Left colon (tissue), 2 donors: ENCODE measurements at regions not wholly inside any gene's neighbourhood (a gene's known extent, or its start where the extent isn't known, plus 50 kb on each side); places are given as distances from the start of the nearest gene placed in this dataset.
"Not testable (repeated sequence)": the region's sequence is repeated elsewhere in the genome, so short reads cannot be mapped to it uniquely, and the experiment has no call there.

Experiments
- ATAC-seq: fragments of 200-7000 bp; cut with Tn5 transposase; one replicate; pipeline ENCODE4 v1.9.1; 2020; ENCODE audit warnings: mild to moderate bottlenecking, moderate library complexity
- DNase-seq, 2 donors: peaks; one replicate each; pipeline ENCODE4 v3.0.0-alpha.2; 2020
- intact Hi-C, 2 donors: fragments of 100-400 bp; cut with DNase I in 1 of 2; cut with micrococcal nuclease in 1 of 2; formaldehyde crosslinking; loops; one replicate each; pipeline versions ENCODE4 v1.11.2 to v1.14.0; 2022; cut with DNase I, micrococcal nuclease
- donor health status: DM: no; HTN: no; CAD: no.
- donor health status: DM: yes; HTN: yes; CAD: no.

- DNase-seq, result no peak
- intact Hi-C loops, result no loop called here
- peak; percentile 90 for ATAC-seq
Measured at GRCh38 chr6:62889240-62889639, 322.0 kb upstream of the FKBP1C start.

- no peak for DNase-seq
- no peak for ATAC-seq
- intact Hi-C loops, result no loop called here
Measured at GRCh38 chr6:62891065-62891647, 320.1 kb upstream of the FKBP1C start.

- intact Hi-C loops, result no loop called here
- DNase-seq (no peak), ATAC-seq (no peak)
Measured at GRCh38 chr6:62894114-62894513, 317.2 kb upstream of the FKBP1C start.

DNA sequence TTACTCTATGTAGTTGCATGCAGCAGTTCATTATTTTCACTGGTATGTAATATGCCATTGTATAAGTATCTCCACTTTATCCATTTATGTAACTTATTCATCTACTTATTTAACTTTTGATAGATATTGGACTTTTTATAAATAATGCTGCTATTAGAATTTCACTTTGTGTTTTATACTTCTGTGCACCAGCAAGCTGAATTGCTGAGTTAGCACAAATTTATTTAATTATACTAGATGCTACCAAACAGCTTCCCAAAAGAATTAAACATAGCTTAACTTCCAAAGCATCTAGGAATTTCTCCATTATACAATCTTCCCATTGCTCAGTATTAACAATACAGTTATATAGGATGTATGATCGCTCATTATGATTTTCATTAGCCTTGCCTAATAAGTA is 308.0 kb upstream of the FKBP1C start:
- ATAC-seq, result no peak
- DNase-seq, result no peak
- intact Hi-C loops, result no loop called here

DNA sequence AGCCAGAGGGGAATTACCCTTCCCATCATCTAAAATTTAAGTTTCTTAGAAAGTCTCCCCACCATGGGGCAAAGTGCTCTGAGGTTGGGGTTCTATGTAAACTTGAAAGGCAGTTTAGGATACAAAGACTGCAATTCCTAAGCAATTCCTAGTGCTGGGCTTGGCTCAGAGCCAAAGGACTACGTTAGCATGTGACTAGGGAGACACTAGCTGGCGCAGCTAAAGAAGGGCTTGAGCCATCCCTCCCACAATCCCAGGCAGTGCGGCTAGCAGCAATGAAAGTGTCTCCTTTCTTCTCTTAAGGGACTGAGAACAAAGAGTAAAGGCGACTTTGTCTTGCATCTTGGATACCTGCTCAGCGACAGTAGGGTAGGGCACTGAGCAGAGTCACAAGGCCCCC is 306.6 kb upstream of the FKBP1C start:
- ATAC-seq (no peak), DNase-seq (no peak)
- intact Hi-C loops, result no loop called here

DNA sequence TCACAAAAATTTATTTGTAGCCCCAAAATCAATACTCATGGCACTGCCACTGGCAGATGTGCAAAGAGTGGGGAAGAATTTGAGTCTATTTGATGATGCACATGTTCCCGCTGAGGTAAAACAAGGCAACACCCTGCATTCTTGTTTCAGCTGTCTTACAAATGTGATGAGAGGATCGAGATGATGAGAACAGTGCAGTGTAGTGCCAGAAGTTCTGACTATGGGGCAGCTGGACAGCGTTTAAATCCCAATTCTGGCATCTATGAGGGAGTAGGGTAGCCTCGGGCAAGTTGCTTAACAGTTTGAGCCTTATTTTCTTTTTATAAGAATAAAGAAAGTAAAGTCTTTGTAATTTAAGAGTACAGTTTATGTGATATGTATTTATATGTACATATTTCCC is 296.7 kb upstream of the FKBP1C start:
- ATAC-seq (no peak), DNase-seq (no peak)
- intact Hi-C loops, result no loop called here

DNA sequence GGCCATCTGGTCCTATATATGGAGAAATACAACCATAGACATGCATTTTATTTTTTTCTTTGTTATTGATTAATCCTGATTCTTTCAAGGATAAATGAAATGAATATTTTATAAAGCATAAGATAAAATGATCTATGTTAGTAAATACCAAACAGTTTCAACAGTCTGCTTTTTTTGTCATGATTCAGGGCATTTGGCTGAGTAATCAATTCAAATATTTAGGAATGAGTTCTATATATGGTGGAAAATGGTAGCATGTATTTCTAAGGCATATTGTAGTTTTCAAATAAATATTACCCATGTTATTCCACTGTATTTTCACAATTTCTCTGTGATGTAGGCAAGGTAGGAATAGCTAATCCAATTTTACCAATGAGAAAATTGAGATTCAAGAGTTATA is 287.5 kb upstream of the FKBP1C start:
- ATAC-seq (no peak), DNase-seq (no peak)
- intact Hi-C loops, result no loop called here

- DNase-seq (no peak), ATAC-seq (no peak)
- intact Hi-C loops, result no loop called here
Measured at GRCh38 chr6:62940848-62941247, 270.4 kb upstream of the FKBP1C start.

DNA sequence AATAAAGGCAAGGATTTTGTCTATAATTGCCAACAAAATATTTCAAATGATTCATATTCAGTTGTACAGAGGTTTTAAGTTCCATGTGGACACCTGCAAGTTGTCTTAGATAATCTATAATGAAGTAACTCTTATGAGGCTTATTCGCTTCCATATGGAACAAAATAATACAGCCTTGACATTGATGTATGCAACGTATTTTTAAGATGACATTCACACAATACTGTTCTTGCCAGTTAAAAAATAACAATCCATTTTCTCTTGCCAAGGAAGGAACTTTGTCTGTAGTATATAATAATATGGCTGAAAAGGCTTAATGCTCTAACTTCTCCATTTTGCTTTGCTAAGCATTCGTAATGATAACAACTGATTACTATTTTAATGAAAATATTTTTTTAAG is 269.3 kb upstream of the FKBP1C start:
- DNase-seq (no peak), ATAC-seq (no peak)
- intact Hi-C loops, result no loop called here

DNA sequence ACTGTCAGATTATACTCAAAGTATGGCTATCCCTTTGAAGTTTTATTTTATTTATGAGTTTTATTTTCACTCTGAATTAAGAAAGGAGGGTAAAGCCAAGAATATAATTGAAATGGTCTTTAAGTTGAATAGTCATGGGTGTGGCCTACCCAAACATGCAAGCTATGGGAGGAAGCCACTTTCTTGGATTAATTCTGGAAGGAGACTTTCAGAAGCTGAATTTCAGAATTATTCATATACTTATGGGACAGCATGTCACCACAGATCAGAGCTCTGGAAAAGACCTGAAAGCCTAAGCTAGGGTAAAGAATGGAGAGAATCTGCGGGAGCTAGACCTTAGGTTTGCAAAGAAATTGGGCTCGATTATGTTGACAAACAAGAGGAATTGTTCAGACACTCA is 242.4 kb upstream of the FKBP1C start:
- intact Hi-C loops, result no loop called here
- DNase-seq (no peak), ATAC-seq (no peak)

DNA sequence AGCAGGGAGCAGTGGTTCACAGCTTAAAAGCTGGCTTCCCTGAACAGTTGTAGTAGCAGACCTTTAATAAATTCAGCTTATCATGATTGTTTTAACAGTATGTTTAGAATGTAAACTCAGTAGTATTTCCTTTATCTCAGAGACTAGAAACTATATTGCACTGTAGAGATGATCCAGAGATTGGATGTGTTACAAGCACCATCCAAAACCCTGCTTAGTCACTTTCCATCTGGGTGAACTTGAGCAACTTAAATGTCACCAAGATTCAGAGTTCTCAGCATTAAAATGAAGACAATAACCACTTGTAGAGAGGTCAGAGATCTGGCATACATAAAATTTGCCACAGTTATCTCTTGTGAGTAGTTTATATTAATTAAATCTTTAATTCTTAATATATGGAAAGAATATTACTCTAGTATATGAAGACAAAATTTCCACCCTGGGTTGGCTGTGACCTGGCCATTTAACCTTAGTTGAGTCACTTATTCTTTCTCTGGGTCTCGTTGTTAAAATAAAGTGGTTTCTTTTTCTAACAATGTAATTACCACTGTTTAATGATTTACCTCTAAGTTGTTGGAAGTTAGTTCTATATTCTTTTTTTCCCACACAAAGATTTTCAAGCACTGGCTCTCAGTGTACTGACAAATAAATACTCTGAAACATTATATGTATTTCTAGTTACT is 239.2 kb upstream of the FKBP1C start:
- ATAC-seq, result no peak

GRCh38 chr6:62974452-62974851 is 236.8 kb upstream of the FKBP1C start:
- DNase-seq, result no peak
- ATAC-seq, result no peak
- intact Hi-C loops, result no loop called here

More for the DNA sequence above, 239.2 kb upstream of the FKBP1C start:
- intact Hi-C loops, result no loop called here
- DNase-seq, result no peak

DNA sequence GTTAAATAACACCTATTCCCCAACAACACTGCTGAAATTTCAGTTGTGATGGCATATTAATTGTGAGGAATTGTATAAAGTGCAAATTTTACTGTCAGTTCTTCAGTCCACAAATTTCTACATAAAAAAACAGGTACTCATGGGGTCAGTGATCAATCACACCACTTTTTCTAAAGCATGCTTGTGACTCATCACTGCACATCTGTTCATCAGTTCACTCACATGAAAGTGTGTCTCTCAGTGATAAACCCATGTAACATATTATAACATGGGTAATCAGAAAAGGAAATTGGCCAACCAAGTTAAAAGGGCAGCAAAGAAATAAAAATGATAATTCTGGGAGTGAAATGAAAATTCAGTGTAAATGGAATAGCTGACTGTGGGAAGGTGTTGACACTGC is 234.7 kb upstream of the FKBP1C start:
- intact Hi-C loops, result no loop called here
- DNase-seq (no peak), ATAC-seq (no peak)

DNA sequence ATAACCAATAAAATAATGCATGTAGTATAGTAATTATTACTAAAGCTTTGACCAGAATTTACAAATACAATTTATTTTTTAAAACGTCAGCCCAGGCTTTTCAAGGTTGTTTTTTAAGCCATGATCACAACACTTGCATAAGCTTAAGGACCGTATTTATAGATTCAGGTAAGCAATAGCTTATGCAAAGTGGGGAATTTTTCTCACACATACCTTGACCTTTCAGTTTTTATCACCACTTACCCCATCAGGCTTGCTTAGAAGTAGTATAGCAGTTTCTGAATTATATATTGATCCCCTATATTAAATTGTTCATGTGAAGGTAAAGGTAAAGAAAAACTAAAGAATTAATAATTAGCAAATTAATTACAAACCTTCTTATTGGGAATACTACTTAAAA is 232.3 kb upstream of the FKBP1C start:
- intact Hi-C loops, result no loop called here
- no peak for DNase-seq
- ATAC-seq, result no peak

DNA sequence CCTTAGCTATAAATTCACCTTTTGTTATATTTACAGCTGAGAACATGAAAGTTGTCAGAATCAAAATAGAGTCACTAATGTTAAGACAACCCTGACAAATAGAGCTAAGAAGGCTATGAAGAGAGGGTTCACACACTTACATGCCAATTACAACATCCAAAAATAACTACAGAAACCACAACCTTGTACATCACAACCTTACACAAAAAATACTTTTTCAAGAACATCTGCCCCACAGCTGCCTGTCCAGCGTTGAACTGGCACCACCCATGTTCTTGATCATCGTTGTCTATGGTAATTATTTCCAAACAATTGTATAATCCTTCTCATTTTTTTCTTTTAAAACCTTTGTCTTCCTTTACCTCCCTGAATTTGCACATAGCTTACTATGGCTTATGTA is 231.2 kb upstream of the FKBP1C start:
- ATAC-seq, result no peak

DNA sequence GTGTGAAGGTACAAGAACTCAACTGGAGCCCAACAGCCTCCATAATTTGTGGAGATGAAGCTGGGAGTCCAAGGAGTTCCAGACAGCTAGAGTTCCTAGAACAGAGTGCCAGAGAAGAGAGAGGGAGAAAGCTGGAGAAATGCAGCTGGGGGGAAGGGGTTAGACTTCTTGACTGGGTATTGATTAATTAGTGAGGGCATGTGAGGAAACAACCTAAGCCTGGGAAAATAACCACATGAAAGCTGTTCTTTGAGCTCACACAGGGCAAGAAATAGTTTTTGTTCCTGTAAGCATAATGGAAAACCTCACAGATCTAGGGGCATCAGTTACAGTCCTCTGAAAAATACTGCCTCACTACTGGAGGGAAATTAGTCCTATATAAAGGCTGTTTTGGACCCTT is 230.5 kb upstream of the FKBP1C start:
- DNase-seq, result no peak
- no peak for ATAC-seq

More for the DNA sequence above, 231.2 kb upstream of the FKBP1C start:
- no peak for DNase-seq
- intact Hi-C loops, result no loop called here

DNA sequence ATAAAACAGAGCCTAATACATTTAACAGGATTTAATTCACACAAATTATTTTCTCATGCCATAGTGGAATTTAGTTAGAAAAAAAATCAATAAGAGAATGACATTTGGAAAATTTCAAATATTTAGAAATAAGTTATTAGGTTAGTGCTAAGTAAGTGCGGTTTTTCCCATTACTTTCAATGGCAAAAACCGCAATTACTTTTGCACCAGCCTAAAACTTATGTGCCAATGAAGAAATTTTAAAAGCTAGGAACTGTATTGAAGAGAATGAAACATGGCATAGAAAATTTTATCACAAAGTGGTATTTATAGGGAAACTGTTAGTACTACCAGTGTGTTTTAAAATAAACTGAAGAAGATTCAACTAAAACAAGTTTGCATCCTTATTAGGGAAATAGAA is 228.3 kb upstream of the FKBP1C start:
- DNase-seq, result no peak
- intact Hi-C loops, result no loop called here

More for the DNA sequence above, 230.5 kb upstream of the FKBP1C start:
- intact Hi-C loops, result no loop called here

DNA sequence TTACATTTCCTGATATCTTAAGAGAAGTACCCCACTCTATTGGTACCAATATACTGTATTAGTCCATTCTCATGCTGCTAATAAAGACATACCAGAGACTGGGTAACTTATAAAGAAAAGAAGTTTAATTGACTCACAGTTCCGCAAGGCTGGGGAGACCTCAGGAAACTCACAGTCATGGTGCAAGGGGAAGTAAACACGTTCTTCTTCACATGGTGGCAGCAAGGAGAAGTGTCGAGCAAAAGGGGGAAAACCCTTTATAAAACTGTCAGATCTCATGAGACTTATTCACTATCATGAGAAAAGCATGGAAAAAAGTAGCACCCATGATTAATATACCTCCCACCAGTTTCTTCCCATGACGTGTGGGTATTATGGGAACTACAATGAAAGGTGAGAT is 219.6 kb upstream of the FKBP1C start:
- intact Hi-C loops, ATAC-seq, DNase-seq: not testable (repeated sequence)

More for the DNA sequence above, 228.3 kb upstream of the FKBP1C start:
- ATAC-seq, result no peak

DNA sequence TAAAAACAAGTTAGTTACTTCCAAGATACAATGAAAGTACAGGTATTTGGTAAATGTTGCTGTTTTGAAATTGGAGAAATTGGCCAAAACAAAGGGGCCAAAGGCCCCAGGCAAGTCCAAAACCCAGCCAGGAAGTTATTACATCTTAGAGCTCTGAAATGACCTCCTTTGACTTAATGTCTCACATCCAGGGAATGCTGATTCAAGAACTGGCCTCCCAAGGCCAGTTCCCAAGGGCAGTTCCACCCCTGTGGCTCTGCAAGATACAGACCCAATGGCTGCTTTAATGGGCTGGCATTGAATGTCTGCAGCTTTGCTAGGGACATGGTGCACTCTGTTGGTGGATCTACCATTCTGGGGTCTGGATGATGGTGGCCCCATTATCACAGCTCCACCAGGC is 217.3 kb upstream of the FKBP1C start:
- intact Hi-C loops, result no loop called here
- DNase-seq (no peak), ATAC-seq (no peak)

DNA sequence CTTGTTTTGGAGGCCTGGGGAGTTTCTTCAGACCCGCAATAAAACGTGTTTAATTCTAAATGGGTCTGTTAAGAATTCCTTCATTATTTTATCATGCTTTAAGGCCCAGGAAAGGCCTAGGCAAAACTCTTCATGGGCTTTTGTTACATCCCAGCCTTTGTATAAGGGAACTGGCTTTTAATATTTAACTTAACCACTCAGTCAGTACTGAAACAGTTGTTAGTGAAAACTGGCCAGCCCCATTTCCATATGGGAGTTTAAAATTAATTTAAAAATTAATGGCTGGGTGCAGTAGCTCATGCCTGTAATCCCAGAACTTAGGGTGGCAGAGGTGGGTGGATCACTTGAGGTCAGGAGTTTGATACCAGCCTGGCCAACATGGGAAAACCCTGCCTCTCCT is 213.2 kb upstream of the FKBP1C start:
- ATAC-seq, result no peak
- intact Hi-C loops, result no loop called here
- no peak for DNase-seq

DNA sequence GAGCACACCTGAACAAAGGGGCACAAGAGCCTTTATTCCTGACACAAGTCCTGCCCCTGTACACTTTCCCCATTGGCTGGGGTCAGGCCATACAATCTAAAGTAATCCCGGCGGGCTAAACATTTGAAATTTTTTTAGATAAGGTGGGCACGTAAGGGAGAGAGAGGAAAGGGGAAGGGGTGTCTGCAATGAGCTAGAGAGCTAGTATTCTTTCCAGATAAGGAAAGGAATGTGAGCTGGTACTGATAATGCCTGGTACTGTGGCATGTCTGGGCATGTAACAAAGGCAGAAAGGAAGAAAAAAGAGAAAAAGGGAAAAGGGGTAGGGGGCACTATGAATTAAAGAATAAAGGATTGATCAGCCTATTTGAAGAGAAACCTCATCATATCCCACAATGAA is 212.0 kb upstream of the FKBP1C start:
- DNase-seq, intact Hi-C loops, ATAC-seq: not testable (repeated sequence)
